CD4-positive, alpha-beta T cell treated with Interleukin-12 subunit alpha and Interleukin-12 subunit beta, for 1 hour (primary cell): ENCODE measurements at regions not wholly inside any gene's neighbourhood (a gene's known extent, or its start where the extent isn't known, plus 50 kb on each side); places are given as distances from the start of the nearest gene placed in this dataset.
"Not testable (repeated sequence)": the region's sequence is repeated elsewhere in the genome, so short reads cannot be mapped to it uniquely, and the experiment has no call there.

Source experiments
- DNase-seq: peaks from one replicate; pipeline ENCODE4 v3.0.0-alpha.2; 2020

DNA sequence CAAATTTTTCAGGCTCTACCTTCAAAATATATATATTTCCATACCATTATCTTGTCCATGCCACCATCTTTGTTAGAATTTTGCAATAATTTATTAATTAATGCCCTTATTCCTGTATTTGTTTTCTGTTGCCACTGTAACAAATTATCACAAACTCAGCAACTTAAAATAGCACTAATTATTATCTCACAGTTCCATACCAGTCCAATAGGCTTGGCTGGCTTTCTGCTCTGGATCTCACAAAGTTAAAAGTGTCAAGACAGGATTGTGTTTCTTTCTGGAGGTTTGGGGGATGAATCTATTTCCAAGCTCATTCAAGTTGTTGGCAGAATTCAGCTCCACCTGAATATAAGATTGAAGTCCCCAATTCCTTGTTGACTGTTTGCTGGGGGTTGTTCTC lies 58.6 kb upstream of the SLC38A4 start:
- no peak for DNase-seq

DNA sequence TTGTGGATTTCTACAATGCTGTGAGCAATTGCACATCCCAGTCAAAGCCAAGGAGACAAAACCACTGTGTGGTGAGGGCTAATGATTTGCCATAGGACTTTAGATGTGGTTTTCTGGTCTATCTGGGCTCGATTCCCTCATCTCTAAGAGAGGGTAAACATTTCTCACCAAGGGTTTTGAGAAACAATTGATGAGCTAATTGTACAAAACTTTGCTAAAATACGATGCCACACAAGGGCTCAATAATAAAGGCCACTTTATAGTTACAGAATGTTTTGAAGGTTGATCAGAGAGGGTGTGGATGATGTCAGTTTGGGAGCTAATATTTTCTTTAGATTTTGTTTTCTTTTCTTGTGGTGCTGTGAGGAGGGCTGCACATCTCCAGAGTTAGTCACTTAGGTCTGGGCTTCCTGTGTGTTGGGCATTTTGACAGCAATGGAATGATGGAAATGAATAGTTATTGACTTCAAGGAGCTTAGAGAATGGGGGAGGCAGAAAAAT lies 60.8 kb upstream of the SLC38A4 start:
- no peak for DNase-seq

- DNase-seq: no peak
Observed at GRCh38 chr12:46887870-46888269, 62.1 kb upstream of the SLC38A4 start.

GRCh38 chr12:46888568-46888967 lies 62.8 kb upstream of the SLC38A4 start:
- DNase-seq: no peak

DNA sequence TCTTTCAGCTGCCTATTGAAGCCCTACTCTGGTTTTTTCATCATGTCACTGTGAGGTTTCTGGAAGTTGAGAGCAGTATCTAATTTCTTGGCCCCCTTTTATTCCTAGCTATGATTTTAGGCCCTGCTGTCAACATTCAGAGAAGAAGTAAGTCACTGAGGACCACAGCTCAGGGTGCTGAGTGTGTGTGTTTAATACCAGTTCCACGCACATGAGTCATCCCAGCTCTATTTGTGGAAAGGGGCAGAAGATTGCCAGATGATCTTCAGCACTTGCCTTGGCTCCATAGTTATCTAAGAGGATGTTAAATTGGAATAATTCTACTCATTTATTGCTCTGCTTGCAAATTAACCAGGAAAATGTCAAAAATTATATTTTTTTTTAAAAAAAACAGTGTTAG lies 65.5 kb upstream of the SLC38A4 start:
- no peak for DNase-seq

DNA sequence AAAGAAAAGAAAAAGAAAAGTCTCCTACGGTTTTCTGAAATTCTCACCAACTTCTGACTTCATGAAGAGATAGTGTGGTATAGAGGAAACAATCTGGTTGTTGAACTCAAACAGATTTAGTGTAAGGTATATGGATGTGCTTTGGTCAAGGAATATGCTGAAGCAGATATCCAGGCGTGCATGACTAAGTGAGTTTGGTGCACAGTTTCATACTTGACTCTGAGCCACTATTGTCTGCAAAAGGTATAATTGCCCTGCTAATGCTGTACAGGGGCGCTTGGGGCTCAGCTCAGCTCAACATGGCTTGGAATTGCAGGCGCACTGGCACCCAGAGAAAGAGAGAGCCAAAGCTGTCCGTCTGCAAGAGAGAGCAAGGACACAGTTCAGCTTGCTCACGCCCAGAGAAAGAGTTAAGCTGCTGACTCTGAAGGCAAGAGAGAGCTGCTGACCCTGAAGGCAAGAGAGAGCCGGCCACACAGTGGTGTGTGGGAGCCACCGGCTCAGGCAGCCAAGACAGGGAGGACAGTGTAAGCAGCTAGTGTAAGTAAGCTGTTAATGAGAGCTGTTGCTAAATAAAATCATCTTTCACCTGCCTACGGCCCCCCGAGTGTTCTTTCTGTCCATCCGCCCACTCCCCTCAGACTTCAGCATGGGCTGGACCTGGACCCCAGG lies 66.4 kb upstream of the SLC38A4 start:
- DNase-seq: no peak

DNA sequence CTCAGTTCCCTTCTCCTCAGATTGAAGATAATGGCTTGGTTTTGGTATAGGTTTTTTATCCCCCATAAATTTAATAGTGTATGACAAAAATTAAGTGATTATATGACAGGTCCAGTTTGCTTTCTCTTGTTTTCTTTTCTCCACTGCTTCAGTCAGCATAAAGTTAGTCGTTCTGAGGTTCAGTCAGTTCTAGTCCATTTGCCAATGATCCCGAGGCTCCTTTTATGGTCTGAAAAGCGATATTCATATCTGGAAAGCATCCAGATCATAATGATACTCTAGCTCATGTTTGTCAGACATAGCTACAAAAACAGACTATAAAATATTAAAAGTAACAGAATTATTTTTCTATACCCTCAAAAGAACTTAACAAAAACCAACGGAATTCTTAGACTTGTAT lies 67.1 kb upstream of the SLC38A4 start:
- no peak for DNase-seq

- no peak for DNase-seq
Observed at GRCh38 chr12:46893434-46893833, 67.6 kb upstream of the SLC38A4 start.

DNA sequence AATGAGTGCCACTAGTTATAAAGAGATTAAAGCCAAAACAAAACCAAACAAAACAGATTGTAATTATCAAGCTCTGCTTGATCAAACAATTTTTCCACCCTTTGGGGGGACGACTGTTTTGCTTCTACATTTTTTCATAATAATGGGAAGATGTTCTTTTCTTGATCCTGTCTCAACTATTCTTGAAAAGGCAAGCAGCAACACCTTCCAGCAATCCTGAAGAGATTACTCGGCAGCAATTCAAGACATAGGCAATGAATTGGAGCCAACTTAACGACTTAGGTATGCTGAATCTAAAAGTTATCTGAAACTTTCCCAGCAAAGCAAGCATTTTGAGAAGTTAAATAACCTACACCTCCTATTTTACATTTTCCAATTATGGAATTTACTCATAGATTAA lies 69.9 kb upstream of the SLC38A4 start:
- DNase-seq: no peak

GRCh38 chr12:46896680-46897079 lies 70.9 kb upstream of the SLC38A4 start:
- no peak for DNase-seq

DNA sequence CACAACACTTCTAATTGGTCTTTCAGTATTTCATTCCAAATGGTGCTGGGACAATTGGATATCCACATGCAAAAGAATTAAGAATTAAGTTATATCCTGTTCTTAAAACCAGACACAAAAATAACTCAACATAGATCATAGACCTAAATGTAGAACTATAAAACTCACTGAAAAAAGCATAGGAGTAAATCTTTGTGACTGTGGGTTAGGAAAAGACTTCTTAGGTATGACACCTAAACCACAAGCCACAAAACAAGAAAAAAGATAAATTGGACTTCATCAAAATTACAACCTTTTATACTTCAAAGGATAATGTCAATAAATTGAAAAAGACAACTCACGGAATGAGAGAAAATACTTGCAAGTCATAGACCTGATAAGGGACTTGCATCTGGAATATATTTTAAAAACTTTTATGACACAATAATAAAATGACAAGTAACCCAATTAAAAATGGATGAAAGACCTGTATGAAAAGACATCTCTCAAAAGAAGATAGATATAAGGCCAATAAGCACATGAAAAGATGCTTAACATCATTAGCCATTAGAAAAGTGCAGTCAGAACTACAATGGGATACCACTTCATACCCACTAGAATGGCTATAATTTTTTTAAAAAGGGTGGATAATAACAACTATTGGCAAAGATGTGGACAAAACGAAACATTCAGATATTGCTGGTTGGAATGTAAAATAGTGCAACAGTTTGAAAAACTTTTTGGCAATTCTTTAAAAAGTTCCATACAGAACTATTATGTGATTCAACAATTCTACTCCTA lies 72.5 kb upstream of the SLC38A4 start:
- no peak for DNase-seq

DNA sequence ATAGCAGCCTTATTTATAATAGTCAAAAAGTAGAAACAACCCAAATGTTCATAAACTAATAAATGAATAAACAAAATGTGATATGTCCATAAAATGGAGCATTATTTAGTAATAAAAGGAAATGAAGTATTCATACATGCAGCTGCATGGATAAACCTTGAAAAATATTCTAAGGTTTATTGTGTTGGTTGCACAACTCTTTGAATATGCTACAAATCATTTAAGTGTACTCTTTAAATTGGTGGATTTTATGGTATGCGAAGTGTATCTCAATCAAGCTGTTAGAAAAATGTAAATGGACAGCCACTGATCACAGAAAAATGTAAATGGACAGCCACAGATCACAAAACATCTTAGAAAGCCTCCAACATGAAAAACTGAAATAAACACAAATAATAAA lies 73.2 kb upstream of the SLC38A4 start:
- no peak for DNase-seq

DNA sequence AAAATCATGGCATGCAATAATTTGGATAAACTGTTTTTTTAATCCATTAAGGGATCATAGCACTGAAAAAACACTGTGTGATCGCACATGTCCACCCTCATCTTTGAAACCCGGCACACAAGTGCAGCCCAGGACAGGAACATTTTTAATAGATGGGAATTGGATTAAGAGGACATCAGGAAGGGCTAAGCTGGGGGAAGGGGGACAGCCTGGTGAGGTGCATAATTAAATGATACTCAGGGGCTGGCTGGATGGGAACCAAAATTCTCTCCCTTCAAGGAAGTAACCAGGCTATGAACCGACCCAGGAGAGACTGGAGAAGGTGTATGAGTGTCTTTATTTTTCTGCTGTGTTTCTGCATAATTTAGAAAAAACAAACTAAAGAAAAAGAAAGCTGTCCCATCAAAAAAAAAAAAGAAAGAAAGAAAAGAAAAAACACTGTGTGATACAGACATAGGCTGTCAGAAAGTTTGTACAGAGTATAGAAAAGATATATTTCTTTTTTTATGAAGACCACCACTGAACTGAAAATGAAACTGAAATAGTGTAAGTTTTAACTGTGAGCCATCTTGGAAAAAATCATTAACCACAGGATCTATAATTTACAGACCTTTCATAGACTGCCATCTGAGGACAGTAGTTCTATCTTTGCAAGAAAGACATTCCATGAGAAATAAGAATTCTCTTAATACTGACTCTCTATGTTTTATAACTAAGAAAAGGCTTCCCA lies 75.1 kb upstream of the SLC38A4 start:
- DNase-seq: no peak

DNA sequence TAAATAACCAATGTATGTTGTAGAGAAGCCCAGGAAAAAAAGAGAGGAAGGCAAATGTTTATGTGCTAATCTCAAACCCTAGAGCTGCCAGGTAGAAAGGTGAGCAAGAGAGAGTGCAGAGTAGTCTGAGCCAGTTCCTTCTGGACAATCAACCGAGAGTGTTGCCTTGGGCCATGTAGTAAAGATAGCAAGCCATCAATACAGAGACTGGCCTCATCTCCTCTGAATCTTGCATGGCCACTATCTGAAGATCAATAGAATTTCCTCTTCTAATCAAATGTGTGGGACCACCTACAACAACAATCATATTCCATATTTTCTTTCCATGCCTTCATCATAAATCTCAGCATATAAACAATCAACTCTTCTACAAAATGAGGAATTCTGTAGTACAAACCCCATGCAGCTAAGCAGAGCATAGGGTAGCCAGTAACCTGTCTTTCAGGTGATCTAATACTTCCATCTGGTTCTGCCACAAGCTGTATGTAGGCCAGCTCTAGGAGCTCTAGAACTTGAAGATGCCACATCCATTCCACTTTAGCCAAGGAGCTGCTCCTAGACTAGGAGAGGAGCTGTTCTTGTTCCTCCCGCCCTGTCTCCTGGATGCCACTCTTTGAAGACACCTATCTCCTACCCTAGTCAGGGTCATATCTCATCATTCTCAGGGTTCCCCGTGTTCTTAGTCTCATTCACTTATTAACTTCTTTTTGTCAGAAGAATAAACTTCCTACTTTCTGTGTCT lies 75.8 kb upstream of the SLC38A4 start:
- no peak for DNase-seq

GRCh38 chr12:46903058-46903457 lies 77.3 kb upstream of the SLC38A4 start:
- no peak for DNase-seq

DNA sequence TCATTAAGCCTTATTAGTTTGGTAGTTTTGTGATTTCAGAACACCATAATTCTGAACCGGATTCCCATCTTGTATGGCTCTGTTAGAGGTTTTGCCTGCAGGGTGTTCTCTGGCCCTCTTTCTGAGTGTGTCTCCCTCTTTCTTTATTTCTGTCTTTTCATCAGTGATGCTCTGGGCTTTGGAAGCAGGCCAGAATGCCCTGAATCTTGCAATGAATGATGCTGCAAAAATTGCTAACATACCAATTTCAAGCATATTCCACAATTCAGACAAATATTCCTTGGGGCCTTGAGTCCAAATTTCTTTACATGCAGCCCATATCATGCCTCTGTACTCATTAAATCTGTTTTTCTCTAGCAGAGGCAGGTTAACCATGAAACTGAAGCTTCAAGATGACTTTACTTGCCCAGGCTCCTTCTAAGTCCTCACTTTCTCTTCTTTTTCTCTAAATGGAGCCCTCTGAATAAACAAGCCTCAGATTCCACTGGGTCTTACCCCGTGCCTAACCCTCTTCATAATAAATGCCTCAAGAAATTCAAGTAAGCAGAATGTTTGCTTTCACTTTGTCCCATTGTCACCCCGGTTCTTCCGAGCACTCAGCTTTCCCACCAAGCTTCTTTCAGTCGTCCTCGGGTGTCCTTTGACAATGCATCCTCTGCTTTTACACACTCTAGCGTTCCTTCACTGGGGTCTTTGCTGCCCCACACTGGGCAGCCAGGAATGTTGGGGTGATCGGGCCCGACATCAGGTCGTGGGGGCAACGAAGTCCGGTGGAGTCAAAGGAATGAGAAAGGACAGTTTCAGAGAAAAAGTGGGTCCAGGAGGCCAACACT lies 78.8 kb upstream of the SLC38A4 start:
- no peak for DNase-seq

- DNase-seq: not testable (repeated sequence)
Observed at GRCh38 chr12:46905239-46905627, 79.4 kb upstream of the SLC38A4 start.

GRCh38 chr12:46907791-46908190 lies 82.0 kb upstream of the SLC38A4 start:
- no peak for DNase-seq

GRCh38 chr12:46908236-46908935 lies 82.6 kb upstream of the SLC38A4 start:
- DNase-seq: no peak

DNA sequence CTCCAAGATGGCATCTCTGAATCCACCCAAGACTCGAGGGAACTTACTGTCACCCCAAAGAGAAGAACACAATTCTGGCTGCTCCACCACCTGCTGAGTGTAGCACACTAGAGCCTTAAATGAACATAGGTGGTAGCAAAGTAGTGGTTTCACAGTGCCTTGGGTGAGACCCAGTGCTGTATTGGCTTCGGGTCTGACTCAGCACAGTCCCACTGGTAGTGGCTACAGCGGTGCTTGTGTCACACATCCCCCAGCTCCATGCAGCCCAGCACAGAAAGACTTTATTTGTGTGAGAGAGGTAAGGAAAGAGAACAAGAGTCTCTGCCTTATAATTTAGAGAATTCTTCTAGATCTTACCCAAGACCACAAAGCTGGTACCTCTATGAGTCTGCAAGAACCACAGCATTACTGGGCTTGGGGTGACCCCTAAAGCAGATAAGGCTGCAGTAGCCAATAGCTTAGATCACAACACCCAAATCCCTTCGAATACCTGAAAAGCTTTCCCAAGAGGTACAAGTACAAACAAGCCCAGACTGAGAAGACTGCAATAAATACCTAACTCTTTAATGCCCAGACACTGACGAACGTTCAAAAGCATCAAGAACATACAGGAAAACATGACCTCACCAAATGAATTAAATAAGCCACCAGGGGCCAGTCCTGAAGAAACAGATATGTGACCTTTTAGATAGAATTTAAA lies 83.3 kb upstream of the SLC38A4 start:
- no peak for DNase-seq

DNA sequence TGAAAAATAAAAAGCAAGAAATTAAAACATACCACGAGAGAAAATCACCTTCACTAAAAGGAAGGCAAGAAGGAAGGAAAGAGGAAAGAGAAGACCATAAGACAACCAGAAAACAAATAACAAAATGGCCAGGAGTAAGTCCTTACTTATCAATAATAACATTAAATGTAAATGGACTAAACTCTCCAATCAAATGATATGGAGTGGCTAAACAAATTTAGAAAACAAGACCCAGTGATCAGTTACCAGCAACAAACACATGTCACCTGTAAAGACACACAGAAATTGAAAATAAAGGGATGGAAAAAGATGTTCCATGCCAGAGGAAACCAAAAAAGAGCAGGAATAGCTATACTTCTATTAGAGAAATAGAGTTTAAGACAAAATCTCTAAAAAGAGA lies 85.0 kb upstream of the SLC38A4 start:
- no peak for DNase-seq
